ENCODE measurements at regions not wholly inside any gene's neighbourhood (a gene's known extent, or its start where the extent isn't known, plus 50 kb on each side); places are given as distances from the start of the nearest gene placed in this dataset.

GRCh38 chr4:79207281-79207680 is 118.6 kb downstream of the NAA11 start:
- DNase-seq (ENCODE audit: extremely low read depth in 1 of 4, low spot score in 3 of 4) (no peak), FAIRE-seq (no peak), ATAC-seq (no peak)
- H4K20me1 ChIP-seq (replicated peaks; ENCODE audit: control insufficient read depth, insufficient read depth, low read length) = no peaks in the 10 kb centered on the region
- H3K9ac ChIP-seq (ENCODE audit: insufficient read depth in 1 of 2, low read depth in 2 of 2, low read length in 2 of 2) = no peak overlapping the region
- no peak overlapping the region for H3K4me3 ChIP-seq
- no peaks in the 10 kb centered on the region for H3K9me1 ChIP-seq (ENCODE audit: control insufficient read depth, insufficient read depth, low read length)
- in situ Hi-C loops (cut with MboI) = no loop called here
- BruUV-seq (replicated peaks) = no TSS peak
- H3K27ac ChIP-seq (ENCODE audit: extremely low read depth, low read depth, low read length) = no peak overlapping the region
- H2AFZ ChIP-seq (ENCODE audit: low read depth, low read length) = no peak overlapping the region
- TF ChIP-seq ZNF280A (IDR thresholded peaks at IDR 0.05; ENCODE audit: low read depth, partially characterized antibody) (no peak), NEUROD1 (IDR thresholded peaks at IDR 0.05; ENCODE audit: borderline replicate concordance, low read depth, low read length, partially characterized antibody) (no peak), HEY1 (CRISPR knock-in tag; IDR thresholded peaks at IDR 0.05; ENCODE audit: borderline replicate concordance) (no peak), NELFE (IDR thresholded peaks at IDR 0.05; ENCODE audit: insufficient read depth, insufficient read length) (no peak), EGR1 (conservative IDR thresholded peaks at IDR 0.05) (no peak), ERF (CRISPR knock-in tag; IDR thresholded peaks at IDR 0.05) (no peak), ARNT (IDR thresholded peaks at IDR 0.05) (no peak), E2F4 (CRISPR knock-in tag; IDR thresholded peaks at IDR 0.05; ENCODE audit: low read depth) (no peak), ZNF282 (CRISPR knock-in tag; IDR thresholded peaks at IDR 0.05) (no peak), ZNF668 (CRISPR knock-in tag; IDR thresholded peaks at IDR 0.05) (no peak), ZNF121 (CRISPR knock-in tag; conservative IDR thresholded peaks at IDR 0.05) (no peak), HOXB6 (CRISPR knock-in tag; IDR thresholded peaks at IDR 0.05; ENCODE audit: borderline replicate concordance) (no peak), ZNF347 (CRISPR knock-in tag; IDR thresholded peaks at IDR 0.05; ENCODE audit: low read depth) (no peak), ZNF408 (CRISPR knock-in tag; IDR thresholded peaks at IDR 0.05; ENCODE audit: low read depth) (no peak), MITF (IDR thresholded peaks at IDR 0.05) (no peak), ZNF780A (CRISPR knock-in tag; IDR thresholded peaks at IDR 0.05) (no peak), MCM2 (IDR thresholded peaks at IDR 0.05; ENCODE audit: low read depth) (no peak), SUPT5H (IDR thresholded peaks at IDR 0.05) (no peak), VEZF1 (CRISPR knock-in tag; IDR thresholded peaks at IDR 0.05) (no peak)
- H3K36me3 ChIP-seq (ENCODE audit: control insufficient read depth, insufficient read depth, low read length) = 0 out of 3 replicates have a peak, but pooled peaks cover 3% of the 10 kb centered on the region
- H3K79me2 ChIP-seq (ENCODE audit: control insufficient read depth, insufficient read depth, low read length) = peaks cover 17% of the 10 kb centered on the region
- peaks cover 4 to 23% of the 10 kb centered on the region in 2 experiments; a peak in 3 of 5 replicates for H3K4me1 ChIP-seq (replicated peaks in 1 of 2; ENCODE audit: control insufficient read depth in 2 of 2, insufficient read depth in 2 of 2, low read length in 2 of 2)
- H3K9me3 ChIP-seq (replicated peaks; ENCODE audit: control insufficient read depth, insufficient read depth, low read depth, low read length) = peaks cover 7% of the 10 kb centered on the region
- H3K4me2 ChIP-seq (ENCODE audit: insufficient read depth, low read length) = no peak overlapping the region
- POLR2A ChIA-PET = no interaction called here
- H3K27me3 ChIP-seq (ENCODE audit: control insufficient read depth in 2 of 2, insufficient read depth in 2 of 2, low read length in 2 of 2) = no peaks in the 10 kb centered on the region
- intact Hi-C loops (cut with micrococcal nuclease) = no loop called here
- CTCF ChIA-PET (ENCODE audit: low intra/inter-chr PET ratio) = no interaction called here

Measured in K562 (cell line).